ENCODE measurements at regions not wholly inside any gene's neighbourhood (a gene's known extent, or its start where the extent isn't known, plus 50 kb on each side); places are given as distances from the start of the nearest gene placed in this dataset.

DNA sequence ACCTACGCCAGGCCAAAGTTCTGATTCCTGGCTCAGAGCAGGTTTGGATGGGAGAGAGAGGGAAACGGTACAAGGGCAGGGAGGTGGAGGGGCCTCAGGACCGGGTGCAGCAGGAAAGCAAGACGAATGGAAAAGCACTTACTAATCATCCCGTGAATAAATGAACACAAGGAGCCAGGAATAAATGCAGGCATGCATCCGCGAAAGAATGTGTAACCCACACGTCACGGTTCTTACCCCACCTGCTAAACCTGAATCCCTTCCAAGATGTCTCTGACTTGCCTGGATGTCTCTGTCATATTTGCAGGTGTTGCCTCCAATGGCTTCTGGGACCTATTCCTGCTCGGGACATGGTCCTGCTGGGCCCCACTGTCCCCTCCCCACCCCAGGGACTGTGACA, 335.2 kb upstream of the RNF32 start:
- TF ChIP-seq, protein P1, sequence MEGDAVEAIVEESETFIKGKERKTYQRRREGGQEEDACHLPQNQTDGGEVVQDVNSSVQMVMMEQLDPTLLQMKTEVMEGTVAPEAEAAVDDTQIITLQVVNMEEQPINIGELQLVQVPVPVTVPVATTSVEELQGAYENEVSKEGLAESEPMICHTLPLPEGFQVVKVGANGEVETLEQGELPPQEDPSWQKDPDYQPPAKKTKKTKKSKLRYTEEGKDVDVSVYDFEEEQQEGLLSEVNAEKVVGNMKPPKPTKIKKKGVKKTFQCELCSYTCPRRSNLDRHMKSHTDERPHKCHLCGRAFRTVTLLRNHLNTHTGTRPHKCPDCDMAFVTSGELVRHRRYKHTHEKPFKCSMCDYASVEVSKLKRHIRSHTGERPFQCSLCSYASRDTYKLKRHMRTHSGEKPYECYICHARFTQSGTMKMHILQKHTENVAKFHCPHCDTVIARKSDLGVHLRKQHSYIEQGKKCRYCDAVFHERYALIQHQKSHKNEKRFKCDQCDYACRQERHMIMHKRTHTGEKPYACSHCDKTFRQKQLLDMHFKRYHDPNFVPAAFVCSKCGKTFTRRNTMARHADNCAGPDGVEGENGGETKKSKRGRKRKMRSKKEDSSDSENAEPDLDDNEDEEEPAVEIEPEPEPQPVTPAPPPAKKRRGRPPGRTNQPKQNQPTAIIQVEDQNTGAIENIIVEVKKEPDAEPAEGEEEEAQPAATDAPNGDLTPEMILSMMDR (conservative IDR thresholded peaks at IDR 0.05; ENCODE audit: low read depth, low read length) = no peak
- TF ChIP-seq EZH2 (IDR thresholded peaks at IDR 0.05; ENCODE audit: borderline replicate concordance, low read depth, low read length, poor library complexity, severe bottlenecking) = no peak
